ENCODE measurements at regions not wholly inside any gene's neighbourhood (a gene's known extent, or its start where the extent isn't known, plus 50 kb on each side); places are given as distances from the start of the nearest gene placed in this dataset.
"Not testable (repeated sequence)": the region's sequence is repeated elsewhere in the genome, so short reads cannot be mapped to it uniquely, and the experiment has no call there.

DNA sequence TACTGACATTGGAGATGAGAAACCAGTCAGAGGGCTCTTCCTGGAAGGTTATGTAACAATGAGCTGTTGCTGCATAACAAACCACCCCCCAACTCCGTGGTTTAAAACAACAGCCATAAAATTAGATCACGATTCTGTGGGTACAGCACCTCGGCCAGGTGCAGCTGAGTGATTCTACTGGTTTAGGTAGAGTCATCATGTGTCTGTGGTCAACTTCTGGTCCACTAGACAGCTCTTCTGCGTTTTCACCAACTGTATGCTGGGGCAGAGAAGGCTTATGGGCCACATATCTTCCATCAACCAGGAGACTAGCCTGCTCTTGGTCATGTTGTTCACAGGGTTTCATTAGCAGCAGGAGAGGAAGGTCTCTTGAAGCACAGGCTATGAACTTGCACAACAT lies 585.5 kb downstream of the KCTD12 start:
- DNase-seq (ENCODE audit: low read depth): no peak

DNA sequence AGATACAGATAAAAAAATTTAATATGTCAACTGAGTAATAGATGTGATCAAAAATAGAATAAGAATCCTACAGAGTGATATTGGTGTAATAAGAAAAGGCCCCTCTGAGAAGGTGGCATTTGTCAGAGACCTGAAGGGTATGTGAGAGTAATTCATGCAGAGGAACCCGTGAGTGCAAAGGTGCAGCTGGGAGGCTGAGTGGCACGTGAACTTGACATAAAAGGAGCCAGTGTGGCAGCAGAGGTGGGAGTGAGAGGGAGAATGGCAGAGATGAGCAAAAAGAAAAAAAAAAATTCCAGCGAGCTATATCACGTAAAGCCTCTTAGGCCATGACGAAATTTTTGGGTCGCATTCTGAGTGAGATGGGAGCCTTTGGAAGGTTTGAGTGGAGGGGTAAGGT lies 588.9 kb downstream of the KCTD12 start:
- Histone ChIP-seq H3K4me3 (ENCODE audit: low read depth, low read length) (no peak overlapping the region), H3K36me3 (ENCODE audit: control insufficient read depth, insufficient read depth, low read length) (no peaks in the 10 kb centered on the region), H3K27me3 (ENCODE audit: control insufficient read depth, insufficient read depth, low read length) (no peaks in the 10 kb centered on the region)
- no peak for DNase-seq (ENCODE audit: low read depth)
- TF ChIP-seq, protein P1, sequence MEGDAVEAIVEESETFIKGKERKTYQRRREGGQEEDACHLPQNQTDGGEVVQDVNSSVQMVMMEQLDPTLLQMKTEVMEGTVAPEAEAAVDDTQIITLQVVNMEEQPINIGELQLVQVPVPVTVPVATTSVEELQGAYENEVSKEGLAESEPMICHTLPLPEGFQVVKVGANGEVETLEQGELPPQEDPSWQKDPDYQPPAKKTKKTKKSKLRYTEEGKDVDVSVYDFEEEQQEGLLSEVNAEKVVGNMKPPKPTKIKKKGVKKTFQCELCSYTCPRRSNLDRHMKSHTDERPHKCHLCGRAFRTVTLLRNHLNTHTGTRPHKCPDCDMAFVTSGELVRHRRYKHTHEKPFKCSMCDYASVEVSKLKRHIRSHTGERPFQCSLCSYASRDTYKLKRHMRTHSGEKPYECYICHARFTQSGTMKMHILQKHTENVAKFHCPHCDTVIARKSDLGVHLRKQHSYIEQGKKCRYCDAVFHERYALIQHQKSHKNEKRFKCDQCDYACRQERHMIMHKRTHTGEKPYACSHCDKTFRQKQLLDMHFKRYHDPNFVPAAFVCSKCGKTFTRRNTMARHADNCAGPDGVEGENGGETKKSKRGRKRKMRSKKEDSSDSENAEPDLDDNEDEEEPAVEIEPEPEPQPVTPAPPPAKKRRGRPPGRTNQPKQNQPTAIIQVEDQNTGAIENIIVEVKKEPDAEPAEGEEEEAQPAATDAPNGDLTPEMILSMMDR (IDR thresholded peaks at IDR 0.05; ENCODE audit: insufficient read depth, low read length, poor library complexity, severe bottlenecking): no peak

More for the DNA sequence above, 585.5 kb downstream of the KCTD12 start:
- no peak overlapping the region for H3K4me3 ChIP-seq (ENCODE audit: low read depth, low read length)
- H3K36me3 ChIP-seq (ENCODE audit: control insufficient read depth, insufficient read depth, low read length): no peaks in the 10 kb centered on the region
- H3K27me3 ChIP-seq (ENCODE audit: control insufficient read depth, insufficient read depth, low read length): no peaks in the 10 kb centered on the region
- TF ChIP-seq, protein P1 (IDR thresholded peaks at IDR 0.05; ENCODE audit: insufficient read depth, low read length, poor library complexity, severe bottlenecking): no peak

DNA sequence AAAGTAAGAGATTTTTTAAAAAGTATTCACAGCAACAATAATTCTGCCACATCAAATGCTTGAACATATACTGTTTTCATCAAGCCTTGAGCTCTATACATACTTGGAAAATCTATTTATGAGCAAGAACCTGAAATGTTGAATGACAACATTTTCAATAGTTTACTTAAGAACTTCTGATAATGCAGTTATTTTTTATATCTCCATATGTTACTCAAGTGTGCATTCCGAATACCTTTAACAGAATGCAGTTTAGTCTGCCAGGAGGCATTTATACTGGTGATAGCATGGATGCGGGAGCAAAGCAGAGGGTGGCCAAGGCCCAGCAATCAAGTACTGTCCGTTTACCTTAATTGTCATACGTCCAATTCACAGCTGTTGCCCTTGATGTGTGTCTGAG lies 589.5 kb downstream of the KCTD12 start:
- TF ChIP-seq, protein P1 (IDR thresholded peaks at IDR 0.05; ENCODE audit: insufficient read depth, low read length, poor library complexity, severe bottlenecking): no peak
- H3K27me3 ChIP-seq (ENCODE audit: control insufficient read depth, insufficient read depth, low read length): no peaks in the 10 kb centered on the region
- no peak overlapping the region for H3K4me3 ChIP-seq (ENCODE audit: low read depth, low read length)
- no peaks in the 10 kb centered on the region for H3K36me3 ChIP-seq (ENCODE audit: control insufficient read depth, insufficient read depth, low read length)
- no peak for DNase-seq (ENCODE audit: low read depth)

GRCh38 chr13:76295020-76295419 lies 591.2 kb downstream of the KCTD12 start:
- H3K27me3 ChIP-seq (ENCODE audit: control insufficient read depth, insufficient read depth, low read length); H3K36me3 ChIP-seq (ENCODE audit: control insufficient read depth, insufficient read depth, low read length); DNase-seq (ENCODE audit: low read depth); H3K4me3 ChIP-seq (ENCODE audit: low read depth, low read length): not testable (repeated sequence)

GRCh38 chr13:76293751-76294150 lies 592.5 kb downstream of the KCTD12 start:
- Histone ChIP-seq H3K4me3 (ENCODE audit: low read depth, low read length) (no peak overlapping the region), H3K36me3 (ENCODE audit: control insufficient read depth, insufficient read depth, low read length) (no peaks in the 10 kb centered on the region), H3K27me3 (ENCODE audit: control insufficient read depth, insufficient read depth, low read length) (no peaks in the 10 kb centered on the region)
- TF ChIP-seq, protein P1 (IDR thresholded peaks at IDR 0.05; ENCODE audit: insufficient read depth, low read length, poor library complexity, severe bottlenecking): no peak
- DNase-seq (ENCODE audit: low read depth): no peak

- no peak overlapping the region for H3K4me3 ChIP-seq (ENCODE audit: low read depth, low read length)
- no peaks in the 10 kb centered on the region for H3K27me3 ChIP-seq (ENCODE audit: control insufficient read depth, insufficient read depth, low read length)
- H3K36me3 ChIP-seq (ENCODE audit: control insufficient read depth, insufficient read depth, low read length): no peaks in the 10 kb centered on the region
- TF ChIP-seq, protein P1 (IDR thresholded peaks at IDR 0.05; ENCODE audit: insufficient read depth, low read length, poor library complexity, severe bottlenecking): no peak
- DNase-seq (ENCODE audit: low read depth): peak; percentile 29
Measured at GRCh38 chr13:76293346-76293745, 592.9 kb downstream of the KCTD12 start.

All from kidney epithelial cell (primary cell).